HepG2 (cell line): ENCODE measurements at regions not wholly inside any gene's neighbourhood (a gene's known extent, or its start where the extent isn't known, plus 50 kb on each side); places are given as distances from the start of the nearest gene placed in this dataset.

Experiments
- ATAC-seq: fragments of 200-7000 bp; cut with Tn5 transposase; 3 replicates; pipeline ENCODE4 v1.9.1; 2020; ENCODE audit warnings: mild to moderate bottlenecking, moderate library complexity
- BruUV-seq: library from RNA; stranded (reverse); fragments of 400-500 nt; replicated peaks from 2 replicates; lab custom pipeline; 2021; lab: Mats Ljungman, UMichigan
- CTCF ChIA-PET: fragments of 300-600 bp; formaldehyde crosslinking; extraction: SDS; loops from one replicate; lab custom pipeline; 2021; ENCODE audit warnings: low total read pairs, inconsistent platforms, low intra/inter-chr PET ratio; lab: Yijun Ruan, JAX
- POLR2A ChIA-PET: fragments of 350-600 bp; sonication (Branson Sonifier 250); formaldehyde crosslinking; loops from one replicate; lab custom pipeline; 2020; ENCODE audit warnings: antibody characterized with exemption, inconsistent platforms; lab: Yijun Ruan, JAX
- DNase-seq: peaks from one replicate; pipeline ENCODE4 v3.0.0-alpha.2; 2015; ENCODE audit warnings: low spot score
- FAIRE-seq: peaks from 3 replicates; lab custom pipeline; 2011; peaks lifted over from hg19 to GRCh38; lab: Jason Lieb, UNC
- H2AFZ ChIP-seq: one replicate; pipeline ENCODE4 v1.6.1; 2011; ENCODE audit warnings: low read length, inconsistent platforms
- H3K27ac ChIP-seq: fragments of 300-600 bp; 3 replicates; pipeline ENCODE4 v1.8.0; 2011; ENCODE audit warnings: mixed run types, mild to moderate bottlenecking, mixed read lengths, low read length, inconsistent platforms; ENCODE audit not compliant: insufficient read depth; ENCODE audit errors: extremely low read length
- H3K27me3 ChIP-seq, 2 experiments: fragments of 200-600 bp in 1 of 2; 2 replicates in 1 of 2; 3 replicates in 1 of 2; pipeline versions ENCODE4 v1.6.0 to v1.8.0; 2011; ENCODE audit warnings: low read length in 2 of 2, mild to moderate bottlenecking in 2 of 2, moderate library complexity in 2 of 2, inconsistent platforms in 1 of 2; ENCODE audit not compliant: insufficient read depth in 2 of 2, control insufficient read depth in 1 of 2
- H3K36me3 ChIP-seq, 2 experiments: fragments of 200-600 bp in 1 of 2; replicated peaks in 1 of 2; 2 replicates in 1 of 2; 3 replicates in 1 of 2; pipeline versions ENCODE4 v1.5.1 to v1.8.0; 2011; ENCODE audit warnings: low read length in 2 of 2, inconsistent platforms in 1 of 2; ENCODE audit not compliant: insufficient read depth in 2 of 2, control insufficient read depth in 1 of 2
- H3K4me1 ChIP-seq: 2 replicates; pipeline ENCODE4 v1.5.1; 2012; ENCODE audit warnings: low read length, inconsistent platforms; ENCODE audit not compliant: insufficient read depth
- H3K4me2 ChIP-seq: 2 replicates; pipeline ENCODE4 v1.6.0; 2011; ENCODE audit warnings: low read depth, low read length, inconsistent platforms
- H3K4me3 ChIP-seq, 3 experiments: fragments of 200-600 bp in 1 of 3; sonication (generic), shearing (Covaris generic) in 1 of 3; replicated peaks in 1 of 3; 2 replicates each; pipeline ENCODE4 v1.5.1; 2011 to 2016; ENCODE audit warnings: low read length in 3 of 3, inconsistent platforms in 2 of 3, low read depth in 2 of 3, mild to moderate bottlenecking in 2 of 3, control low read depth in 1 of 3, mixed read lengths in 1 of 3; ENCODE audit not compliant: insufficient read depth in 1 of 3
- H3K79me2 ChIP-seq: one replicate; pipeline ENCODE4 v1.6.1; 2011; ENCODE audit warnings: low read length, inconsistent platforms; ENCODE audit not compliant: insufficient read depth
- H3K9ac ChIP-seq: 2 replicates; pipeline ENCODE4 v1.6.0; 2011; ENCODE audit warnings: mild to moderate bottlenecking, low read depth, low read length, inconsistent platforms; ENCODE audit not compliant: insufficient read depth
- H3K9me3 ChIP-seq: 2 replicates; pipeline ENCODE4 v1.5.1; 2012; ENCODE audit warnings: mild to moderate bottlenecking, low read length
- H4K20me1 ChIP-seq: 2 replicates; pipeline ENCODE4 v1.6.0; 2011; ENCODE audit warnings: inconsistent platforms, mild to moderate bottlenecking, low read length, moderate library complexity; ENCODE audit not compliant: insufficient read depth
- CBX2 ChIP-seq, 2 experiments: fragments of 200-600 bp in 1 of 2; sonication (generic); formaldehyde crosslinking in 1 of 2; IDR thresholded peaks; 2 replicates each; pipeline versions ENCODE4 v1.7.0 to v1.8.1; 2018 to 2022; ENCODE audit warnings: low read depth in 2 of 2, low read length in 1 of 2, mild to moderate bottlenecking in 1 of 2, missing genetic modification reagents in 1 of 2
- ZBTB42 ChIP-seq: sonication (generic); formaldehyde crosslinking; IDR thresholded peaks from 2 replicates; pipeline ENCODE4 v1.5.0; 2020; ENCODE audit warnings: mild to moderate bottlenecking, missing genetic modification reagents
- ZMYM2 ChIP-seq: sonication (generic); formaldehyde crosslinking; IDR thresholded peaks from 2 replicates; pipeline ENCODE4 v1.8.0; 2022; ENCODE audit warnings: mild to moderate bottlenecking, missing genetic modification reagents
- ZNF232 ChIP-seq: sonication (generic); formaldehyde crosslinking; IDR thresholded peaks from 2 replicates; pipeline ENCODE4 v1.4.0; 2020; ENCODE audit warnings: missing genetic modification reagents, borderline replicate concordance
- ZNF501 ChIP-seq: sonication (generic); formaldehyde crosslinking; IDR thresholded peaks from 2 replicates; pipeline ENCODE4 v1.5.1; 2020; ENCODE audit warnings: mild to moderate bottlenecking, moderate library complexity, missing genetic modification reagents
- ZNF75D ChIP-seq: sonication (generic); formaldehyde crosslinking; IDR thresholded peaks from 2 replicates; pipeline ENCODE4 v1.8.1; 2023; ENCODE audit warnings: missing genetic modification reagents, mild to moderate bottlenecking, borderline replicate concordance
- WGBS: methylation state at CpG from one replicate; pipeline ENCODE4 v1.1.6; 2017; ENCODE audit warnings: low lambda C conversion rate; 5-methylcytosine and 5-hydroxymethylcytosine counted together
- in situ Hi-C: cut with HindIII; loops from 2 replicates; pipeline ENCODE4 v1.10.0; 2017; ENCODE audit warnings: low pct_unique_long_range_greater_than_20kb; ENCODE audit not compliant: extremely low pct_ligation_motif_present
- intact Hi-C: fragments of 100-400 bp; cut with micrococcal nuclease; formaldehyde crosslinking; loops from one replicate; pipeline ENCODE4 v1.10.0; 2022; ENCODE audit not compliant: unreplicated experiment
- TF ChIP-seq, protein P1 (sequence below): IDR thresholded peaks from 2 replicates; pipeline ENCODE4 v1.6.1; 2016; ENCODE audit warnings: missing biosample characterization, missing genetic modification reagents, low read depth

DNA sequence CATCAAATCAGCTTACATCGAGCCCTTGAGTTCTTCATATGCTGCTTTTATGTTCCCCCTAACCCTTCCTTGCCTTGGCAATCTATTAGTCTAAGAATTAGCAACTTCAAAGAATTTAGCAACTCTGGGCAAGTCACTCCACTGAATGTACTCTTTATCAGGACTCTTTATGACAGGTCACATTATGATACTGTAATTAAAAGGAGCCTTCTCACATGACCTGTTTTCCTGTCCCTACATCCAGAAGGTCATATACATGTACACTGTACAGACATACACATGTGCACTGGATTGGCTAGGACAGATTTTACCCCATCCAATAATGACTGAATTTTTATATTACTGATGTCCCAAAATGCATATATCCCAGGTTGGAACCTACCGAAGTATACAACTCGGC lies 463.1 kb downstream of the SHQ1 start:
- H3K27me3 ChIP-seq: no peaks in the 10 kb centered on the region
- DNase-seq (no peak), FAIRE-seq (no peak), ATAC-seq (no peak)
- TF ChIP-seq ZNF501 (CRISPR knock-in tag) (no peak), CBX2 (IDR thresholded peaks at IDR 0.05; ENCODE audit: low read depth, low read length) (no peak), CBX2 (CRISPR knock-in tag; IDR thresholded peaks at IDR 0.05; ENCODE audit: low read depth) (no peak), ZMYM2 (CRISPR knock-in tag) (no peak), ZBTB42 (CRISPR knock-in tag) (no peak), ZNF75D (CRISPR knock-in tag) (no peak)
- TF ChIP-seq, protein P1, sequence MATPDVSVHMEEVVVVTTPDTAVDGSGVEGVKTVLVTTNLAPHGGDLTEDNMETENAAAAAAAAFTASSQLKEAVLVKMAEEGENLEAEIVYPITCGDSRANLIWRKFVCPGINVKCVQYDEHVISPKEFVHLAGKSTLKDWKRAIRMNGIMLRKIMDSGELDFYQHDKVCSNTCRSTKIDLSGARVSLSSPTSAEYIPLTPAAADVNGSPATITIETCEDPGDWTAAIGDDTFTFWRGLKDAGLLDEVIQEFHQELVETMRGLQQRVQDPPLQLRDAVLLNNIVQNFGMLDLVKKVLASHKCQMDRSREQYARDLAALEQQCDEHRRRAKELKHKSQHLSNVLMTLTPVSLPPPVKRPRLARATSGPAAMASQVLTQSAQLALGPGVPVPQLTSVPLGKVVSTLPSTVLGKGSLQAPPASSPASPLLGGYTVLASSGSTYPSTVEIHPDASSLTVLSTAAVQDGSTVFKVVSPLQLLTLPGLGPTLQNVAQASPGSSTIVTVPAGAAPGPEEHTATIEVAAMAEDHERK (CRISPR knock-in tag): no peak
- in situ Hi-C loops (no loop called here), intact Hi-C loops (no loop called here)
- H3K36me3 ChIP-seq: peaks cover 0 to 1% of the 10 kb centered on the region in 2 experiments; a peak in 1 of 5 replicates
- POLR2A ChIA-PET: no interaction called here
- H3K4me1 ChIP-seq: peaks cover 25% of the 10 kb centered on the region
- H3K79me2 ChIP-seq: peaks cover 100% of the 10 kb centered on the region
- WGBS: 99% methylated on average over 3 of the region's 3 CpGs
- H3K9ac ChIP-seq: no peak overlapping the region
- H2AFZ ChIP-seq: no peak overlapping the region
- H3K4me2 ChIP-seq: no peak overlapping the region
- H3K4me3 ChIP-seq: no peak overlapping the region
- H3K27ac ChIP-seq: no peak overlapping the region
- no TSS peak for BruUV-seq
- peaks cover 95% of the 10 kb centered on the region for H4K20me1 ChIP-seq
- CTCF ChIA-PET: no interaction called here
- H3K9me3 ChIP-seq: no peaks in the 10 kb centered on the region

DNA sequence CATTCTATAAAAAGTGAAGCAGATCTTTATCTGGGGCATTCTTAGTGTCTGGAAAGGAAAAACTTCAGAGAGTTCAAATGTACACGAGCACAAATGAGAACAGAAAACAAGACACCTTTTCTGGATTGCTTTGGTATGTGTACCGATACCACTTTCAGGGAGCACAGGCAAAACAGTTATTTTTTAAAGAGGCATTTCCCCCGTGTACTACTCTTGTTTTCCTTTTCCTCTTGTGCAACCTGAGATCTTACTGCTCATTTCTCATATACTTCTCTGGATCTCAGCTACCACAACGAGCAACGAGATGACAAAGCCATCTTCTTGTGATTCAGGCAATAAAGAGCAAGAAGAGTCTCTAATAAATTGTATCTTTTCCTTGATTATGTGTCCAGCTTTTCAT lies 463.6 kb downstream of the SHQ1 start:
- FAIRE-seq: no peak

More for the DNA sequence above, 463.6 kb downstream of the SHQ1 start:
- Histone ChIP-seq H3K79me2 (peaks cover 99% of the 10 kb centered on the region), H3K27me3 (no peaks in the 10 kb centered on the region), H3K36me3 (peaks cover 0 to 1% of the 10 kb centered on the region in 2 experiments; a peak in 1 of 5 replicates), H3K4me3 (no peak overlapping the region), H3K9ac (no peak overlapping the region), H4K20me1 (peaks cover 95% of the 10 kb centered on the region), H3K27ac (no peak overlapping the region)
- intact Hi-C loops: no loop called here
- 88% methylated on average over 5 of the region's 5 CpGs for WGBS
- POLR2A ChIA-PET: no interaction called here
- no peak for DNase-seq
- TF ChIP-seq ZNF232 (CRISPR knock-in tag): no peak
- TF ChIP-seq, all 625 proteins: peak for 0
- no peak overlapping the region for H2AFZ ChIP-seq
- CTCF ChIA-PET: no interaction called here
- H3K9me3 ChIP-seq: no peaks in the 10 kb centered on the region
- in situ Hi-C loops: no loop called here
- ATAC-seq: no peak
- peaks cover 25% of the 10 kb centered on the region for H3K4me1 ChIP-seq
- no TSS peak for BruUV-seq
- no peak overlapping the region for H3K4me2 ChIP-seq
